ENCODE measurements at regions not wholly inside any gene's neighbourhood (a gene's known extent, or its start where the extent isn't known, plus 50 kb on each side); places are given as distances from the start of the nearest gene placed in this dataset.
"Not testable (repeated sequence)": the region's sequence is repeated elsewhere in the genome, so short reads cannot be mapped to it uniquely, and the experiment has no call there.

DNA sequence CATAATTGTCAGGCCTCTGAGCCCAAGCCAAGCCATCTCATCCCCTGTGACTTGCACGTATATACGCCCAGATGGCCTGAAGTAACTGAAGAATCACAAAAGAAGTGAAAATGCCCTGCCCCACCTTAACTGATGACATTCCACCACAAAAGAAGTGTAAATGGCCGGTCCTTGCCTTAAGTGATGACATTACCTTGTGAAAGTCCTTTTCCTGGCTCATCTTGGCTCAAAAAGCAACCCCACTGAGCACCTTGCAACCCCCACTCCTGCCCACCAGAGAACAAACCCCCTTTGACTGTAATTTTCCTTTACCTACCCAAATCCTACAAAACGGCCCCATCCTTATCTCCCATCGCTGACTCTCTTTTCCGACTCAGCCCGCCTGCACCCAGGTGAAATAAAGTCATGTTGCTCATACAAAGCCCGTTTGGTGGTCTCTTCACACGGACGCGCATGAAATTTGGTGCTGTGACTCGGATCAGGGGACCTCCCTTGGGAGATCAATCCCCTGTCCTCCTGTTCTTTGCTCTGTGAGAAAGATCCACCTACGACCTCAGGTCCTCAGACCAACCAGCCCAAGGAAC lies 692.1 kb downstream of the EFNA5 start:
- not testable (repeated sequence) for DNase-seq

DNA sequence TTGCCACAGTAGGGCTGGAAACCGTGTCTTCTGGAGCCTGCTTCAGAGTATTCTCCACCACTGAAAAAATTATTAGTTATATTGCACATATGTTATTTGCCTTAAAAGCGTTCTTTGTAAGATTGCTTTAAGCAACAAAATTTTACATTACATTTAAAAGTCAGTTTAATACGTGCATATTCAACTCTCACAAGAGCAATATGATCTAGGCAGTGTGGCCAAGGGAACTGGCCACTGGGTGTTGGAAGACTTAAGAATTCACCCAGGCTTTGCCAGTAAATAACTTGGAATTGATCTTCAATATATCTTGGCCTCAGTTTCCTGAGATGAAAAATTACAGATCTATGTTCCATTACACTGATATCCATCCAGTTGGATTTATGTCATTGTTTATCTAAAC lies 694.4 kb downstream of the EFNA5 start:
- no peak for DNase-seq

DNA sequence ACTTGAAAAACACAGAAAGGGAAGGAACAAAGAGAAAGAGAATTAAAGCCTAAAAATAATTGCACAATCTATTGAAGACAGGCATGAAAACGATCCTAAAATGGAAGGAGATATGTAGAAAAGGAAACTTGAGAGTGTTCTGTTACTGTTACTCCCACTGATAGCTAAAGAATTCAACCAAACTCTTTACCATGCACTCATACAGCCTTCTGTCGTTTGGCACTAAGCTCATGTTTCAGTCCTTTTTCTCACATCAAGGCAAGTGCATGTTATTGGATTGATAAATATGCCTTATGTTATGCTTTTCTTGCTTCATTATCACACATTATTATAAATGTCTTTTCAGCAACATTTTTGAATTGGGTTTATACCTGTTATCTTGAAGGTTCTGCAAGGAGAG lies 696.5 kb downstream of the EFNA5 start:
- no peak for DNase-seq

DNA sequence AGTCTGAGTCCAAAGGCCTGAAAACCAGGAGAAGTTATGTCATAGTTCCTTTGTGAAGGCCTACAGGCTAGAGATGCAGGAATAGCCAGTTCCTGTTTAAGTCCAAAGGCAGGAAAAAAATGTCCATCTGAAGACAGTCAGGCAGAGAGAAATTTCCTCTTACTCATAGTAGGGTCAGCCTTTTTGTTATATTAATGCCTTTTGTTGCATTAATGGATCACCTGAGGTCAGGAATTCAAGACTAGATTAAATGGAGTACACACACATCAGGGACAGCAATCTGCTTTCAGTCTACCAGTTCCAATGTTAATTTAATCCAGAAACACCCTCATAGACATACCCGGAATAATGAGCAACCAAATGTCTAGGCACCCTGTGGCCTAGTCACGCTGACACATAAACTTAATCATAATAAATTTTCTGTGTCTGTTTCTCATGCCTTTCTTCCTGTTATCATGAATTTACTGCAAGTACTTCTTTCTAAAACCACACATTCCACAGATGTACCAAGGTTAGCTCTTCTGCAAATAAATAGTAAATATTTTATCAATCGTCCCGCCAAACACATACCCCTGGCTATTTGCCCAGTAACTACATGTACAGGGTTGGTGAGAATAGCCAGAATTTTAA lies 703.9 kb downstream of the EFNA5 start:
- no peak for DNase-seq

DNA sequence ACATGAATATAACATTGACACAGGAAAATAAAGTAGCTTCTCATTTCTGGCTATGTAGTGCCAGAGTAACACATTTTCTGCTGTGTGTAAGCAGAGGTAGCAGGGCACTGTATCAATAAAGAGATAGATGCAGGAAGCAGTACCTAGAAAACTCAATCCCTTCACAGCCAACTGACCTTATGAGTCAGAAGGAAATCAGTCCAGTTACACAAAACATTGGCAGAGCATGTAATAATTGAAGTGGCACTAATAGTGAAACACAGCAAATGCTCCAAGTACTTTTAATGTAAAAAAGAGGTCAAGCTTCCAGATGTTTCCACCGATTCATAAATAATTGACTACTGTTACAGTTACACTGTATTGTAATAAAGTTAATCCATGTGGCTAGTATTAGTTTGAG lies 706.6 kb downstream of the EFNA5 start:
- no peak for DNase-seq

DNA sequence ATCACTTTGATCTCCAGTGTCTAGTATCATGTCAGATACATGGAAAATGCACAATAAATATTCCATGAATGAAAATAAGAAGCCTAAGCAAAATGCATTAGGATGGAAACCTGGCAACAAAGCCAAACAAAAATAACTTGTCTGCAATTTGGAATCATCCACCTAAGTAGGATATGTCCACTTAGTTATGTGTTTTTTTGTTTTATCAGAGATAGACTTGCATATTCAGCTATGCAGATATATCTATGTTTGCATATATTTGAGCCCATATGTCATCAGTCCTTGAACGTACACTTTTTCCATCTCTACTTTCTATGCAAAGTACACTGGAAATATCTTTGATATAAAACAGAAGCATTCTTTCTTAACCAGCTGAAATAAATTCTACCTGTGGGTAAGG lies 707.1 kb downstream of the EFNA5 start:
- DNase-seq: no peak

DNA sequence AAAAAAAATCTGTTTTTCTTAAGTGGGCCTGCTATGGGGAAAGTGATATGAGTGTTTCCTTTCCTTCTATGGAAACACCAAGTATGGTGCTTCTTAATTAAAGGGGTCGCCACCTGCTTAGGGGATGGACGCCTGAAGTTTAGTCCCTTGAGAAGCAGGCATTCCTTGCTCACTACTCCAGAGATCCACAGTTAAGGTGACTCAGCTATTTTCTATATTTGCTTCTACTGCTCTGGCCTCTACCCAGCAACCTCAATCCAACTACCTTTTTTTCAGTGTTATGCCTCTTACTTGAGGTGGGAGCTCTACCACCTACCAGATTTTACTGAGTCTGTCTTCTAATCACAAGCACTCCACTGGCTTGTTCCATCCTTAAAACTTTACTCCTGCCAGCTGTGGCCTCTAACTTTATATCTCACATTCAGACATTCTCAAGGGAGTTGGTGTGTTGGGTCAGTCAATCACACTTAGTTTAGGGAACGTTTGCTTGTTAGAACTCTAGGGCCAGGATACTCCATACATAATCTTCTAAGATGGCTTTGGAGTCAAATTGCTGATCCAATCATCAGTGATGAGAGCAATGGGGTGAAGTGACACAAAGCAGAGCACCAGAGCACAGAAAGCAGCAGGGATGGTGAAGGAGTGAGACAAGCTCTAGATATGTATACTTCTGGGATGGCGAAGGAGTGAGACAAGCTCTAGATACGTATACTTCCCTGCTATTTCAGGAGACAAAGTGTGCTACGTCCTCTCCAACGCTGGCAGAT lies 708.1 kb downstream of the EFNA5 start:
- no peak for DNase-seq

DNA sequence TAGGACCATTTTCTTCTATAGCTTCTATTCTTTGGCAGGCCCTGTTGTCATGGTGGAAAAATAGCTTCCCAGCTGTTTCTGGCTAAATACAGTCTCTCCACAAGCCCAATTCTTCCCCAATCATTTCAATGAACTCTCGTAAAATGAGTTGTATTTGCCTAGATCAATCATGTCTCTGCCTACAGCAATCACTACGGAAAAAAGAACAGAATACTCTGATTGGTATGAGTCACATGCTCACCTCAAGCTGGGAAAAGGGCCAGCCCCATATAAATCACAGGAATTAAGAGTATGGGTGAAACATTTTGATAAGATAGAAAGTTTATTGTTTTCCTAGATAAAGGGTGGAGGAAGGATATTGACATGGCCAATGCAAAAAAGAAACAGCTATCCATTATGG lies 711.4 kb downstream of the EFNA5 start:
- no peak for DNase-seq

DNA sequence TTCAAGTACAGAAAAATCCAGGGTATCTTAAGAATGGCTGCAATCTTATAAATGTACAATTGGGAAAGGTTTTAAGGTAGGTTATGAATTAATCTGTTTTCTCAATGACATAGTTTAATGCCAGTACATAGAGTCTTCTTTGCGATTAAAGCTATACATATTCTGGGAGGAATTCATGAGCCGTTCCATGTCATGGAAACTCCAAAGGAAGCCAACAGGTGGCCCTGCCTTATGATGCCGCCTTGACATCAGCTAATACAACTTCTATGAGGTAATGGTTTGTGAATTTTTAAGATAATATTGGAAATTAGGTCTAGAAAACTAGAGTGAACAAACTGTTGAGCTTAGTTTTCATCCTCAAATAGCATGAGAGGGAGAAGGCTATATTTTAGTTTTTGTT lies 713.4 kb downstream of the EFNA5 start:
- no peak for DNase-seq

DNA sequence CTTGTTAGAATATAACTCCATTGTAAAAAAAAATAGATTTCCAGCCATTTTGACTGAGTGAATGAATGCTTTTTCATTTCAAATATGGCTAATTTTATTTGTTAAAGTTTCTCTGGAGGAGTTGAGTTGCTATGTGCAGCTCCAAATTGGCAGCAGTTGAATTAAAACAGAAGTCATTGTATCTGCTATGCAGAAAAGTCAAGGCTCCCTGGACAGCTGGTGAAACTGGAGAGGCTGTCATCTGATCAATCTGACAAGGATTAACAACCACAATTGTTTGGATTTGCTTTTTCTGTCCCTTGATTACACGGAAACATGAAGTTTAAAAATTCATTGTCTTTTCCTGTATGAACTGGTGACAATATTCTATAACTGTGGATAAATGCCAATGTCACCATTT lies 713.9 kb downstream of the EFNA5 start:
- DNase-seq: no peak

DNA sequence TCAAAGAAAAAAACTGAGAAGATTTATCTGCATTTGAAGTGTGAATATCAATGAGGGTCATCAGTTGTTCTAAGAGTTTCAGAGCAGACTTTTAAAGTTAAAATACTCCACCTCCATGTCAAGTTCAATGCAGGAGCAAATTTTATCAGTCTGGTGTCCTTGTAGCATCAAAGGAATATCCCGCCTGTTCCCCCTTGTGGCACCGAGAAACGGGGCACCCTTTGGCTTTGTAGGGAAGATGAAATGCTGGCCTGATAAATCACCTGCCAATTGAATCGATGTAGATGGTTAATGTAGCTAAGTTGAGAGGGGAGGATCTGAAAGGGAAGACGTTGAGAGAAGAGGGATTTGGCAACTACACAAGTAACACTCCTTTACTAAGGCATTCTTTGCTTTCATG lies 714.5 kb downstream of the EFNA5 start:
- no peak for DNase-seq

DNA sequence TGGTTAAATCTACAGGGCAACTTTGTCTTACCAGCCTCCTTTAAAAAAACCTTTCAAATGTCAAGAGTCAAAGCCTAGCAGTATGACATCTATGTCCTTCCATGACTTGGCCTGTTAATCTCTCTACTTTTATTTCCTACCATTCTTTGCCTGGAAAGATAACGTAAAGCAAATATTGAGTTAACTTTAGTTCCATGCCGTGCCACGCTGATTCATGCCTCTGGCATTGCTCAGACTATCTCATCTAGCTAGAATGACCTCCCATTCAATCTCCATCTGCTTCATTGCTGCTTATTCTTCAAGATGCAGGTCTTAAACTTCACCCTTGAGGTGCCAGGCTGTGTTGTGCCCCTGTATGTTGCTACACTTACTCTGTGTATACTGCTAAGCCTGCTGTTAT lies 729.8 kb downstream of the EFNA5 start:
- DNase-seq: no peak

DNA sequence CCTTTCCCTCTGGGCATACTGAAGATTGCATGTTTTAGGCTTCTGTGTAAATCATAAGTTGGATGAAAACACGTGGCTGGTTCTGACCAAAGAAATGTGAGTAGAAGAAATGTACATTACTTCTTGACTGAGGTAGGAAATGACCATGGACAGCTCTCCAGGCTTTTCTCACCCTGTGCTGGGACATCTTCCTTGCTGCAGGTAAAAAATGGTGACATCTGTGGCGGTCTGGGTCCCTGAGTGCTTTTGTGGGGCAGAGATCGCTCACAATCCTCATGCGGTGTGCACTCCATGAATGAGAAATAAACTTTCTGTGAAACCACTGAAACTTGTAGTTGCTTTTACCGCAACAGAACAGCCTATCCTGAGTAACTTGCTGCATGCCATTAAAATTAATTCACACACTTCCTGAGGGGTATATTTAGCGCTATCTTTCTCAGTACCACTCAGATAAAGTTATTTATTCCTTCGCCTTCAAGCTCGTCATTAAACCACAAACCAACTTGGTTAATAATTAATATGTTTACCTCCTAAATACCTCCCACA lies 730.4 kb downstream of the EFNA5 start:
- no peak for DNase-seq

DNA sequence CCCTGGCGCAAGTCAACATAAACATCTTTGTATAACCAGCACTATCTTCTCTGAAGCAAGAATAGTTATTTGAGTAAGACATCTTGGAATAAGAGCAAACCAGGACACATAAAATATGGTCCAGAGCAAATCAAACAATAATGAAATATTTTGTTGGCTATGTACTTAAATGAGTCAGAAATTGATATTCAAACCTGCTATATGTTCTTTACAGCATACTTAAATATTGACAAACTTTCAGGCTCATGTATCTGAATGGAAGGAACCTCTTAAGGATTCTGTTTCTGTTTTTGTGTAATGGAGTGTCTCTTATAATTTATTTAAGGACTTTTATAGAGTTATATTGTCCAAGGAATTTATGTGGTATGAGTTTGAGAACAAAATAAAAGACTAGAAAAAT lies 747.3 kb downstream of the EFNA5 start:
- no peak for DNase-seq

DNA sequence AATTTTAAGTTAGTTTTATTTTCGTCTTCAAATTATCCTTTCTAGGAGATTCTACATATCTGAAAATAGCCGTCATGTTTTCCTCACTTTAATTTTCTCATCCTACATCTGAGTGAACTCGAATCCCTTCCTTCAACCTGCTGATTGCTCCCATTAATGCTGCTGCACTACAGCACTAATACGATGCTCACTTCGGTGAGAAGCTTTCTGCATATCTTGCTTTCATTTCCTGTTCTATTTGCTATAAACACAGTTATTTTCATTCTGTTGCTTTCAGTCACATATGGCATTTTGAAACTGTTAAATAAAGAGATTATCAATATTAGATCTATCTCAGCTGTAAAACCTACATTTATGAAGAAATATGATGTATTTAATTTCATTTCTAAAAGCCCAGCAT lies 749.2 kb downstream of the EFNA5 start:
- DNase-seq: no peak

DNA sequence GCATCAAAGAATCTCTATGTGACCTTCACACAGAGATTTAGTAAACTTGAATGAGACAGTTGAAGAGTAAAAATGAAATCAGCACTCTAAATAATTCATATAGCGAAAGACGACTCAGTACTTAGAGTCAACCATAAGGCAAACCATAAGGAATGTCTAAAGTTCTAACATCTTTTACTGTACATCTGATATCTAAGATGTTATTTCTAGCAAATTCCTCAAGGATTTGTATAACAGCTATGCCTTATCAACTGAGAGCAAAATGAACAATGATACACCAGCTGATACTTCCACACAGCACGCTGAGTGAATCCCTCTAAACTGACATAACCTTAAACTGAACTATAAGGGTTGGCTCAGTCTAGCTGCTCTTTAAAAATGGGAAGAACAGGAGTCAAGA lies 760.3 kb downstream of the EFNA5 start:
- DNase-seq: no peak

DNA sequence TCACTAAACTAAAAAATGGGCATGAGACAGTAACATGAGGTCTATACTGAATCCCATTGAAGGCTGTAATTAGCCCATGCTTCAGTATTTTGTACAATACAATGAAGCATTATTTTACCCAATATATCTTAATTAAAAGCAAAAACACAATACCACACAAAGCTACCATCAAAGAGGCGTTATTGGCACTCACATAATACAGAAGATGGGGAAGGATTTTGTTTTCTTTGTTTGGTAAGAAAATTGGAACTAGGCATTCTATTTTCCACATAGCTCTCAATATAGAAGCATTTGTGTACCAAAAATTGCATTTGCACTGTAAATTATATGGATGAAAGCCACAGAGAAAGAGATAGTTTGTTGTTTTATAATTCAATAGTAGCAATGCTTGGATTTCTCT lies 761.0 kb downstream of the EFNA5 start:
- no peak for DNase-seq

DNA sequence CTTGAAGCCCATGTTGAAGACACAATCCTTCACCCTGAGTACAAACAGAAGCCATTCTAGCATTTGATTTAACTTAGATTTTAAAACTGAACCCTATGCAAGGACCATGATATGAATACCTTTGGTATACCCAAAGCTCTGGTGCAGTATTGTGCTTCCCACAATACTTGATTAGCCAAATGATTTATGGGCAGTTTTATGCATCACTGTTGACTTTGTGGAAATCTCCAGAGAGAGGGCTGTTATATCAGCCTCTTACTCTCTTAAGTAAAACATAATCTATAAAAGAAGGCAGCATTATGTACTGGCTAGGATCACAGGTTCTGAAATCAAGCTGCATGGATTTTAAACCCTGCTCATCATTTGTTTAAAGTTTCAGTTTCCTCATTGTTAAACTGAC lies 762.8 kb downstream of the EFNA5 start:
- DNase-seq: no peak

DNA sequence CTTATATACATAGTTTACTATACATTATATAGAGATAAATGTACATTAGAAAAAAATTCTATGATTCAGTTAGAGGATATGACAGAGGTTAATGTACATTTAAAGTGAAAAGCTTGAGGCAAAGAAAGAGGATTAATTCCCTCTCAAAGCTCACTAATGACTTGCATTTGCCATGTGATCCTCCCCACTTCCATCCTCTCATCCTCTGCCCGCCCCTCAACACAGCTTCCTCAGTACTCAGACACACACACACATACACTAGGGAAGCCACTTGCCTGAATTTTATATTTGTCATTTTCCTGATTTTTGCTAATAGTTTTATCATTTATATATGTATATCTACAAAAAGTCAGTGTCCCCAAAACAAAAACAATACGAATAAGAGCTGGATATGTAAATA lies 764.5 kb downstream of the EFNA5 start:
- no peak for DNase-seq

DNA sequence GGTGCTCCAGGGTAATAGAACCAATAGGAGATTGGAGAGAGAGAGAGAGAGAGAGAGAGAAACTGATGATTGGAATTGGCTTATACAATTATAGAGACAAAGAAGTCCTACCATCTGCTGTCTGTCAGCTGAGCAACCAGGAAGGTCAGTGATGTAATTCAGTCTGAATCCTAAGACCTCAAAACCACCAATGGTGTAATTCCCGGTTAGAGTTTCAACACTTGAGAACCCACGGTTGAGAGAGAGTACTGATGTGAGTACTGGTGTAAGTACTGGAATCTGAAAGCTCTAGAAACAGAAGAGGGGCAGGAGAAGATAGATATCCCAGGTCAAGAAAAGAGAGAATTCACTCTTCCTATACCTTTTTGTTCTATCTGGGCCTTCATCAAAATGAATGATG lies 775.8 kb downstream of the EFNA5 start:
- DNase-seq: no peak

DNA sequence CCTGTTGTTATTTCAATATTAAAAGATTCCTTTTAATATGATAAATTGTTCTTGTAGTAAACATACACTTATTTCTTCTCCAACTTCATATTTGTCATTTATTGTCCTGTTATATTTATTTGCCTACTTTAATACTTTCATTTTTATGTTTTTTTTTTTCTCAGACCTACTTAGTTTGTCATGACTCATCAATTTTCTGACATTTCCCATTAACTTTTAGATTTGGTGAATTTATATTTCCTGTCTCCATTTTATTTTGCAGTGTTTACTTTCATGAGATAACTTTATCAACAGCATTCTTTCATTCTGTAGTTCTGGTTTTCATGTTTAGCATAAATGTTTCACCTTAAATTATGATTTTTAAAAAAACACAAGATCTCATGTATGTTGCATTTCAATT lies 788.7 kb downstream of the EFNA5 start:
- no peak for DNase-seq

DNA sequence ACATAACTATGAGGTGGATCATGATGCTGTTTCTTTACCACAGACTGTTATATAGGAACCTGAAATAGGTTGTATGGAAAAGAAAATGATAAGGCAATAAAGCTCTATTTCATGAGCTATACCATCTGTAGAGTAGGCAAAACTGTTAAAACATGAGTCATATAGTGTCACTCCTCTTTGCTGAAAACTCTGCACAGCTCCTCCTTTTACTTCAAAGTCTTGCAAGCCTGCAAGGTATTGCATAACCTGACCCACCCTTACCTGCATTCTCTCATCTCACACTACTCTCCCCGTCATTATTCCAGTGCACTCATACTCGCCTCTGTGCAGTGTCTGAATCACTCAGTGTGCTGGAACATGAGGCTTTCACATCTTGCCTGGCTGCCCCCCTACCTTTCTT lies 790.1 kb downstream of the EFNA5 start:
- DNase-seq: no peak

DNA sequence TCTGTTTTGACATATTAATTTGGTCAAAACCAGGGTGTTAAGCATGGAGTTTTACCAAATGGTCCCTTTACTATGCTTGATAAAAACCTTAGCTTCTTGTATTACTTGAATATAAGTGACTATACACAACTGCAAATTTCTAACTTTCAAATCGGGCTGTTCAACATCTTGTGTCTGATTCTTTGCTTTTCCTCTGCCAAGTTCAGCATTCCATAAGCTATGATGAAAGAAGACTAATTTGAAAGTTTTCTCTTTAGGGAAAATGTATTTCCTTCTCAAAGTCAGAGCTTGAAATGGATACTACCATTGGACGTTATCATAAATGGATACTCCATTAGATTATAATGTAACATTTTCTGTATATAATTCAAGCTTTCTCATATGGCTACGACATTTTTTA lies 792.9 kb downstream of the EFNA5 start:
- DNase-seq: no peak

DNA sequence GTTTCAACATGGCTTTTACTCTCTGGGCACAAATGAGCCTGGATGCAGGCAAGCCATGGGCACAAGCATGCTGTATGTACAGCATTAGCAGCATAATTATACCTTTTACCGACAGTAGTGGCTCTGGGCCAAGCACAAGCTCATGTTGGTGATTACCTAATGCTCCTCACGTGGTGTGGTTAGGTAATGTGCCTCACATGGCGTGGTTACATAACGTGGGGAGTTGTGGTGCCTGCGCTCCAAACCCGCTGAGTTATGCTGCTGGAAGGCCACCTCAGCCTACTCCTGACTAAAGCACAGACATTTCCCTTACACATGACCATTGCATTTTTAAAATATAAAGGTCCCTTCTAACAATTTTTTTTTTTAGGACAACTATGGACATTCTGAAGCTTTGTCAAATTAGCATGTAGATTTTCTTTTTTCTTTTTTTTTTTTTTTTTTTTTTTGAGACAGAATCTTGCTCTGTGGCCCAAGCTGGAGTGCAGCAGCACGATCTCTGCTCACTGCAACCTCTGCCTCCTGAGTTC lies 794.0 kb downstream of the EFNA5 start:
- DNase-seq: peak; percentile 20

All from RPMI8226 (cell line).